Large intestine (tissue), 3 donors: ENCODE measurements at regions not wholly inside any gene's neighbourhood (a gene's known extent, or its start where the extent isn't known, plus 50 kb on each side); places are given as distances from the start of the nearest gene placed in this dataset.
"Not testable (repeated sequence)": the region's sequence is repeated elsewhere in the genome, so short reads cannot be mapped to it uniquely, and the experiment has no call there.

Source experiments
- DNase-seq, 2 donors: peaks; one replicate each; pipeline versions ENCODE4 v3.0.0 to v3.0.0-alpha.2; 2013
- H3K27ac ChIP-seq: one replicate; pipeline ENCODE4 v1.5.1; 2013; ENCODE audit warnings: low read length
- H3K27me3 ChIP-seq: 2 replicates; pipeline ENCODE4 v1.6.1; 2013; ENCODE audit warnings: low read length; ENCODE audit not compliant: control insufficient read depth, insufficient read depth
- H3K36me3 ChIP-seq: 2 replicates; pipeline ENCODE4 v1.6.1; 2013; ENCODE audit warnings: low read length; ENCODE audit not compliant: control insufficient read depth, insufficient read depth
- H3K4me1 ChIP-seq: one replicate; pipeline ENCODE4 v1.6.1; 2013; ENCODE audit warnings: low read length; ENCODE audit not compliant: control insufficient read depth, insufficient read depth
- H3K4me3 ChIP-seq: one replicate; pipeline ENCODE4 v1.5.1; 2013; ENCODE audit warnings: low read length
- H3K9me3 ChIP-seq: one replicate; pipeline ENCODE4 v1.6.1; 2013; ENCODE audit warnings: mild to moderate bottlenecking, low read depth, low read length, moderate library complexity; ENCODE audit not compliant: control insufficient read depth
- WGBS: methylation state at CpG from one replicate; pipeline ENCODE4 v1.1.5; 2013; ENCODE audit warnings: low lambda C conversion rate; ENCODE audit not compliant: insufficient coverage; 5-methylcytosine and 5-hydroxymethylcytosine counted together

GRCh38 chr11:59008947-59009346 lies 69.7 kb downstream of the GLYATL1 start:
- H3K9me3 ChIP-seq: no peaks in the 10 kb centered on the region
- H3K4me3 ChIP-seq: no peak overlapping the region
- no peak for DNase-seq
- no peaks in the 10 kb centered on the region for H3K36me3 ChIP-seq
- H3K27me3 ChIP-seq: no peaks in the 10 kb centered on the region
- no peak overlapping the region for H3K27ac ChIP-seq
- H3K4me1 ChIP-seq: peaks cover 18% of the 10 kb centered on the region
- 83% methylated on average over 1 of the region's 1 CpG for WGBS

GRCh38 chr11:59009661-59010060 lies 70.4 kb downstream of the GLYATL1 start:
- no peak overlapping the region for H3K27ac ChIP-seq
- H3K27me3 ChIP-seq: no peaks in the 10 kb centered on the region
- no peak overlapping the region for H3K4me3 ChIP-seq
- H3K4me1 ChIP-seq: peaks cover 18% of the 10 kb centered on the region
- no CpG with 5 or more reads among the region's 2 CpGs for WGBS
- no peaks in the 10 kb centered on the region for H3K36me3 ChIP-seq
- H3K9me3 ChIP-seq: no peaks in the 10 kb centered on the region
- no peak for DNase-seq

- no peaks in the 10 kb centered on the region for H3K27me3 ChIP-seq
- no peak overlapping the region for H3K27ac ChIP-seq
- peaks cover 6% of the 10 kb centered on the region for H3K9me3 ChIP-seq
- H3K4me1 ChIP-seq: peaks cover 18% of the 10 kb centered on the region
- WGBS: 100% methylated on average over 2 of the region's 3 CpGs
- H3K4me3 ChIP-seq: no peak overlapping the region
- no peak for DNase-seq
- no peaks in the 10 kb centered on the region for H3K36me3 ChIP-seq
Measured at GRCh38 chr11:59010708-59011107, 71.4 kb downstream of the GLYATL1 start.

- no peaks in the 10 kb centered on the region for H3K36me3 ChIP-seq
- no peaks in the 10 kb centered on the region for H3K27me3 ChIP-seq
- peaks cover 6% of the 10 kb centered on the region for H3K9me3 ChIP-seq
- H3K4me1 ChIP-seq: peaks cover 18% of the 10 kb centered on the region
- peak overlapping the region; percentile 76 for H3K27ac ChIP-seq
- WGBS: no CpG with 5 or more reads among the region's 3 CpGs
- no peak overlapping the region for H3K4me3 ChIP-seq
- peak; percentile 41 to 69 for DNase-seq
Measured at GRCh38 chr11:59011655-59012397, 72.5 kb downstream of the GLYATL1 start.

- WGBS: 100% methylated on average over 1 of the region's 4 CpGs
- Histone ChIP-seq H3K27me3 (no peaks in the 10 kb centered on the region), H3K36me3 (no peaks in the 10 kb centered on the region), H3K4me1 (peaks cover 18% of the 10 kb centered on the region), H3K27ac (peak overlapping the region; percentile 76), H3K4me3 (no peak overlapping the region), H3K9me3 (peaks cover 6% of the 10 kb centered on the region)
- DNase-seq: peak; percentile 19 to 34
Measured at GRCh38 chr11:59012398-59013265, 73.3 kb downstream of the GLYATL1 start.

GRCh38 chr11:59025097-59025496 lies 61.0 kb upstream of the GLYATL1B start:
- H3K36me3 ChIP-seq: no peaks in the 10 kb centered on the region
- no peak overlapping the region for H3K4me3 ChIP-seq
- H3K4me1 ChIP-seq: peaks cover 20% of the 10 kb centered on the region
- H3K9me3 ChIP-seq: no peaks in the 10 kb centered on the region
- 43% methylated on average over 1 of the region's 4 CpGs for WGBS
- DNase-seq: peak; percentile 80 to 90
- H3K27ac ChIP-seq: peak overlapping the region; percentile 39
- no peaks in the 10 kb centered on the region for H3K27me3 ChIP-seq

GRCh38 chr11:59028105-59028504 lies 58.0 kb upstream of the GLYATL1B start:
- Histone ChIP-seq H3K4me3 (no peak overlapping the region), H3K9me3 (no peaks in the 10 kb centered on the region), H3K4me1 (peaks cover 20% of the 10 kb centered on the region), H3K27me3 (no peaks in the 10 kb centered on the region), H3K27ac (no peak overlapping the region), H3K36me3 (no peaks in the 10 kb centered on the region)
- 100% methylated on average over 1 of the region's 5 CpGs for WGBS
- no peak for DNase-seq

GRCh38 chr11:59029366-59029889 lies 56.7 kb upstream of the GLYATL1B start:
- no peaks in the 10 kb centered on the region for H3K36me3 ChIP-seq
- H3K27ac ChIP-seq: peak overlapping the region; percentile 37
- no peaks in the 10 kb centered on the region for H3K27me3 ChIP-seq
- H3K4me3 ChIP-seq: no peak overlapping the region
- H3K9me3 ChIP-seq: no peaks in the 10 kb centered on the region
- H3K4me1 ChIP-seq: peaks cover 20% of the 10 kb centered on the region
- peak in 1 of 2 donors; percentile 63 for DNase-seq
- 50% methylated on average over 1 of the region's 2 CpGs for WGBS

GRCh38 chr11:59030037-59030436 lies 56.1 kb upstream of the GLYATL1B start:
- Histone ChIP-seq H3K27ac (peak overlapping the region; percentile 37), H3K36me3 (no peaks in the 10 kb centered on the region), H3K9me3 (no peaks in the 10 kb centered on the region), H3K4me3 (no peak overlapping the region), H3K27me3 (no peaks in the 10 kb centered on the region), H3K4me1 (peaks cover 20% of the 10 kb centered on the region)
- peak in 1 of 2 donors; percentile 18 for DNase-seq
- no CpG with 5 or more reads among the region's 4 CpGs for WGBS

- H3K4me3 ChIP-seq, H3K27me3 ChIP-seq, H3K27ac ChIP-seq, DNase-seq, H3K36me3 ChIP-seq, H3K9me3 ChIP-seq: not testable (repeated sequence)
- no CpG with 5 or more reads among the region's 1 CpG for whole genome bisulfite sequencing
- peaks cover 16% of the 10 kb centered on the region for H3K4me1 ChIP-seq
Measured at GRCh38 chr11:59031746-59032145, 54.4 kb upstream of the GLYATL1B start.
